GM23248 (cell line): ENCODE measurements at regions not wholly inside any gene's neighbourhood (a gene's known extent, or its start where the extent isn't known, plus 50 kb on each side); places are given as distances from the start of the nearest gene placed in this dataset.

ENCODE experiments used
- EZH2 ChIP-seq: fragments of 200-600 bp; sonication (generic); IDR thresholded peaks from 2 replicates; pipeline ENCODE4 v1.6.1; 2018; ENCODE audit warnings: antibody characterized with exemption, mild to moderate bottlenecking; ENCODE audit not compliant: insufficient read depth, poor library complexity, severe bottlenecking
- EZH2phosphoT487 ChIP-seq: fragments of 200-600 bp; sonication (generic); IDR thresholded peaks from 2 replicates; pipeline ENCODE4 v1.6.1; 2018; ENCODE audit warnings: antibody characterized with exemption, moderate library complexity, mild to moderate bottlenecking, low read depth; ENCODE audit not compliant: insufficient read depth

- TF ChIP-seq EZH2phosphoT487 (no peak), EZH2 (no peak)
Observed at GRCh38 chr2:55771612-55772011, 78.0 kb upstream of the PNPT1 start.
